ENCODE measurements at regions not wholly inside any gene's neighbourhood (a gene's known extent, or its start where the extent isn't known, plus 50 kb on each side); places are given as distances from the start of the nearest gene placed in this dataset.

- TF ChIP-seq, protein P1, sequence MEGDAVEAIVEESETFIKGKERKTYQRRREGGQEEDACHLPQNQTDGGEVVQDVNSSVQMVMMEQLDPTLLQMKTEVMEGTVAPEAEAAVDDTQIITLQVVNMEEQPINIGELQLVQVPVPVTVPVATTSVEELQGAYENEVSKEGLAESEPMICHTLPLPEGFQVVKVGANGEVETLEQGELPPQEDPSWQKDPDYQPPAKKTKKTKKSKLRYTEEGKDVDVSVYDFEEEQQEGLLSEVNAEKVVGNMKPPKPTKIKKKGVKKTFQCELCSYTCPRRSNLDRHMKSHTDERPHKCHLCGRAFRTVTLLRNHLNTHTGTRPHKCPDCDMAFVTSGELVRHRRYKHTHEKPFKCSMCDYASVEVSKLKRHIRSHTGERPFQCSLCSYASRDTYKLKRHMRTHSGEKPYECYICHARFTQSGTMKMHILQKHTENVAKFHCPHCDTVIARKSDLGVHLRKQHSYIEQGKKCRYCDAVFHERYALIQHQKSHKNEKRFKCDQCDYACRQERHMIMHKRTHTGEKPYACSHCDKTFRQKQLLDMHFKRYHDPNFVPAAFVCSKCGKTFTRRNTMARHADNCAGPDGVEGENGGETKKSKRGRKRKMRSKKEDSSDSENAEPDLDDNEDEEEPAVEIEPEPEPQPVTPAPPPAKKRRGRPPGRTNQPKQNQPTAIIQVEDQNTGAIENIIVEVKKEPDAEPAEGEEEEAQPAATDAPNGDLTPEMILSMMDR (IDR thresholded peaks at IDR 0.05), result no peak
- TF ChIP-seq POLR2A (IDR thresholded peaks at IDR 0.05), result no peak
Measured at GRCh38 chr10:9289811-9290210, 1235.3 kb downstream of the GATA3 start.
